Stimulated activated CD4-positive, alpha-beta T cell treated with anti-CD3 and anti-CD28 coated beads, Interleukin-12 subunit alpha, Interleukin-12 subunit beta, amount 100 ng/mL, for 4 hours (primary cell): ENCODE measurements at regions not wholly inside any gene's neighbourhood (a gene's known extent, or its start where the extent isn't known, plus 50 kb on each side); places are given as distances from the start of the nearest gene placed in this dataset.

Experiments used
- DNase-seq: peaks from one replicate; pipeline ENCODE4 v3.0.0-alpha.2; 2020

- DNase-seq = peak; percentile 31
Observed at GRCh38 chrX:39577985-39578869, 519.5 kb downstream of the BCOR start.

DNA sequence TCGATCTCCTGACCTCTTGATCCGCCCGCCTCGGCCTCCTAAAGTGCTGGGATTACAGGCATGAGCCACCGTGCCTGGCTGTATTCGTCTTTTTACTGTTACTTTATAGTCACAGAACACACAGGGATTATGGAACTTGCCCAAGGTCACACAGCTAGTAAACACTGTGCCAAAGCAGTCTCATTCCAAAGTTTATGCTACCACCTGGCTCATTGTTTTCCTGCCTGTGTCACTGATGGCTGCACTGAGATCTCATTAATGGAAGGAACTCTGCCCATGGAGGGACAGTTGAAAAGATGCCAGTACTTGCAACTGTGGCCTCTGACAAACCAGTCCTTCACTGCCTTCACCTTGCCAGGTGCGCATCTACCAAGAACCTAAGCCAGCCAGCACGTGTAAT is 517.7 kb downstream of the BCOR start:
- DNase-seq = no peak

DNA sequence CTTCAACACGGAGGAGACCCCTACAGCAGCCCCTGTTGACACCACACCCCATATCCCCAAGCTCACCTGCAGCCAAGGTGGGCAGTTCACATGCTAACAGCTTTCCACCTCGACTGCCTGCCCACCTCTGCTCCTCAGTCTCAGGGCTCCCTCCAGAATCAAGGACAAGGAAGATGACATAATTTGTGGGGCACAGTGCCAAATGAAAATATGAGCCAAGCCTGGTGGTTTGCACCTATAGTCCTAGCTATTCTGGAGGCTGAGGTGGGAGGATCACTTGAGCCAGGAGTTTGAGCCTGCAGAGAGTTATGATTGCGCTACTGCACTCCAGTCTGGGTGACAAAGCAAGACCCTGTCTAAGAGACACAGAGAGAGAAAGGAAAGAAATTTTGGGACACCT is 516.3 kb downstream of the BCOR start:
- DNase-seq = no peak

- DNase-seq = no peak
Observed at GRCh38 chrX:39582091-39582490, 515.7 kb downstream of the BCOR start.

GRCh38 chrX:39582976-39583375 is 514.8 kb downstream of the BCOR start:
- DNase-seq = no peak

DNA sequence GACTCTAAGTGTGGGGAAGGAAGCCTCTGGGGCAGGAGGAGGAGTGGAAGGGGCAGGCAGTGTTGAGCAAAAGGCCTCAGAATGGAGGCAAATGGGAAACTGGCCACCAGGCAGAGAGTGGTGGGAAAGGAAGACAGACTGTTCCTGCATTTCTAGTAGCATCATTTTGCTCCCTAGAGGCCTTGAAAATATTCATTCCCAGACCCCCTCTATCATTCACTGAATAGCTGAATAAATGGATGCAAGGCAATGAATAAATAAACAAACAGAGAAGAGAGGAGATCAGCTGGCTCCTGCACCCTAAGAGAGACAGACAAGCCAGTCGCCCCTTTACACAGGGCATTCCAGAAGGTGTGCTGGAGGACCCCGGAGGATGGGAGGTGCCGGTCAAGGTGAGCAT is 511.9 kb downstream of the BCOR start:
- DNase-seq = no peak

DNA sequence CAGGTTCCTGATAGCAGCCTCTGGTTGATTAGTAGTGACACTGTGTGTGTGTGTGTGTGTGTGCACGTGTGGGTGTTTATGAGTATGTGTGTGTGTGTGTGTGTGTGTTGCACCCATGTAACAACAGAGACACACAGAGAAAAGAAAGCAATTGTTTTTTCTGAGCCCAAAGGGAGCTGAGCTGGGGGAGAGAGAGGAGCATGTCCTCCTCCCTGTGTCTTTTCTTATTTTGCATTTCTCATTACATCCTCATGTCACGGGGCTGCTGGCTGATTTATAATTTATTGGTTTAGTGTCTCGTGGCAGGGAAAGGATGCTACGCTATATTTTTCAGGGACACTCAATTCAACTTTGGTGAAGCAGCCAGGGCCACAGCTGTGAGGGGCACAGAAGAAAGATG is 511.4 kb downstream of the BCOR start:
- no peak for DNase-seq

GRCh38 chrX:39591099-39591498 is 506.7 kb downstream of the BCOR start:
- no peak for DNase-seq

DNA sequence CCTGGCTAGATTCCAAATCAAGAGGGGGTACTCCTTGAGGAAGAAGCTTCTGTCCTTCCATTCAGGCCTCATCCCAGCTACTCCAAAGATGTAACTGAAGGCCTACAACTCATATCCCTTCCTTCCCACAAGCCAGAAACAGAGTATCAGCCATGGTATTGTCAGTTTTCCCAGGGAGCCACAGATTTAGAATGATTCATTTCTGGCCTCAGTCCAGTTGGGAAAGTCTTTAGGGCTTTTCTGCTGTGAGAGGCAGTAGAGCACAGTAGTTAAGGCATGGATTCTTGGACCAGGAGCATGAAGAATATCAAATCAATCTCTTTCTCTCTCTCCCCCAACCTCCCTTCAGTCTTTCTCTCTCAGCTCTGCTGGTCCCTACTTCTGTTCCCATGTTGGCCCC is 505.0 kb downstream of the BCOR start:
- no peak for DNase-seq

DNA sequence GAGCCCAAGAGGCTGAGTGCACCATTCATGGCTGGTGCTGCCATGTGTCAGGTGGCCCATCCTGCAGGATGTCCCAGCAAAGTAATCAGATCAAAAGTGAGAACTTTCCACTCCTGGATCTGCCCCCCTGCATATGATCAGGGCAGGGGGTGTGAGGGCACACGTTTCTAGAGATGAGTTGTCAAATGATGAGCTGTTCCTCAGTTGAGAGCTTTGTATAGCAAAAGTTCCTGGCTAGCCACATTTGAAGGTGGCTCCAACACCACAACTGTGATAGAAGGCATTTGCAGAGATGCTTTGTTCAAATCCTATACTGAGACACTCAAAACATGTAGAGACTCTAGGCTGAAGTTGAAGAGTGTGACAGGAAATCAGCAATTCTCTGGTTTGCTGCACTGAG is 501.8 kb downstream of the BCOR start:
- no peak for DNase-seq

GRCh38 chrX:39596437-39596836 is 501.3 kb downstream of the BCOR start:
- DNase-seq = no peak

GRCh38 chrX:39599339-39599738 is 498.4 kb downstream of the BCOR start:
- DNase-seq = no peak

DNA sequence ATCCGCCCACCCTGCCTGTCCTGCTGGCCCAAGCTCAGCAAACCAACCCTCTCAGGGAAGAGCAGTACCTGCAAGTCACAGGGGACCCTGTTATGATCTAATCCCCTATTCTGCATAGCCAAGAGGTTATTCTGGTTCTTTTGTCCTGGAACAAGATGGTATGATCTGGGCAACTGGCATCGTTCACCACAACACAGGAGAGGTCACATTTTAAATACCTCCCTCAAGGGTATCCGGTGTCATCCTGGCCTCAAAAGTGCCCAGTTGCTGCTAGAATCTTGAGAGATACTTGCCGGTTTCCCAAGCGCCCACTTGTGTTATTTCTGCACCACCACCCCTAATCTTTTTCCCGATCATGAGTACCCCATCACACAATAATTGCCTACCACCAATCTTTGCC is 497.5 kb downstream of the BCOR start:
- DNase-seq = no peak

DNA sequence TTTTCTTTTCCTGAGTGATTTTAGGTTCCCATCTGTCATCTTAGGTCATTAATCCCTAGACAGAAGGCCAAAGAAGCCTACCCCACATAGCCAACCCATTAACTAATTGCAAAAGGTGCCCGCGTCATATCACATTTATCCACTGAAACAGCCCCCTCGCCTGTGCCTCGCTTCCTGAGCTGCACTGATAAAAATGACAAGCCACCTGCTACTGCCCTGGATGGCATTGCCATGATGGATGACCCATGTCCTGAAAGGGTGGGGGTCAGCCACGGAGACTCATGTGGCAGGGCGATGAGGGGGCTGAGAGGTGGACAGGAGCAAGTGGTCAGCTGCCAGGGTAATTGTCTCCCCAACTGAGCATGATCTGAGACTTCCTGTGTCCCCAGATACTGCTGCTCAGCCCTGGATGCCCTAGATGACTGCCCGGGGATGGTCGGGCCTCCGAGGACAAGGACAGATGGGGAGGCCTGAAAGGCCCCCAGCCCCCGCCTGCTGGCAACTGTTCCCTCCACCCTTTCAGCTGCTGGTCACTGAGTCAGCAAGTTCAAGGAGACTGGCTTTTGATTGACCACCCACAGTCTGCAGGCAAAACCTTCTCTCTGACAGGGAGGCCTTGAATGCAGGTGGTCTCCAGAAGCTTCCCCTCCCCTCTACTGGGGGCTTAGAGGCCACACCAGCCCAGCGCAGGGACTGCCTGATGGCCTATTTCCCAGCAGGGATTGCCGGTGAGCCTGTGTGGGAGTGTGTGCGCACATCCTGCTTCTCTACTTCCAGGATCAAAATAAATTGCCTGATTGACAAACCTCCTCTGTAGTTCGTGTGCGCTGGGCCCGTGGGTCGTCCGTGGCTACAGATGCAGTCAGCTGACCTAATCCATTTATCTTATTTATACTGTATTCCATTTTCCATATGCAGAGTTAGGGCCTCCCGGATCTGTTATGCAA is 496.3 kb downstream of the BCOR start:
- no peak for DNase-seq

DNA sequence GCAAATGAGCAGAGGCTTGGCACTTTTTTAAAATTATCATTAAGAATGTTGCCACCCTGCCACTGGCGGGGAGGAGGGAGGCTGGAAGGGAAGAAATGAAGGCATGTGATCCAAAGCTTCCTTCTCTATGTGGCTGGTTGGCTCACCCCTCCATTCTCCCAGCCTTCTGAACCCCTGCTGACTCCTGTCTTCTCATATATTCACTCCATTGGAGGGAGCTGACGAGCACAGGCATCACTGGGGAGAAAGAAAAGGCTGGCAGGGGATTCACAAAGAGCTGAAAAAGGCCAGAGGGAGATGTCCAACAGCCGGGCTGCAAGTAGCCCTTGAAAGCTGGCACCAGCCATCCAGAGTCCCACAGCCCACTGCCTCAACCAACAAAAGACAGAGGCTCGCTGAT is 495.6 kb downstream of the BCOR start:
- no peak for DNase-seq

DNA sequence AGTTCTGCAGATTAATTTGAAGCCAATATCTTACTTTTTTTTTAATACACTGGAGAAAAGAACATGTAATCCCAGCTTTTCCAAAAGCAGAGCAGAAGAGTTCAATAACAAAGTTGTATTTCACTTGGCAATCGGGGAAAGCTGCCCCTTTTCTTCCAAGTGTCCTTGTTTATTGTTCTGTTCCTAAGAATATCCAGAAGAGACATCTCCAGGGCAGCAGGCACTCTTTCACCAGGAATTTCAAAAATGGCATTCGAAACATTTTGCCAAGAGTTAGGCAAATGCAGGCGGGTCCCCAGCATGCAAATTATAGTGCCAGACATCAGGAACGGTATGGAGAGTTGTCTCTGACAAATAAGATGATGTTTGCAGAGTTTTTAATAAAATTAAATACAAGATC is 494.5 kb downstream of the BCOR start:
- DNase-seq = no peak

DNA sequence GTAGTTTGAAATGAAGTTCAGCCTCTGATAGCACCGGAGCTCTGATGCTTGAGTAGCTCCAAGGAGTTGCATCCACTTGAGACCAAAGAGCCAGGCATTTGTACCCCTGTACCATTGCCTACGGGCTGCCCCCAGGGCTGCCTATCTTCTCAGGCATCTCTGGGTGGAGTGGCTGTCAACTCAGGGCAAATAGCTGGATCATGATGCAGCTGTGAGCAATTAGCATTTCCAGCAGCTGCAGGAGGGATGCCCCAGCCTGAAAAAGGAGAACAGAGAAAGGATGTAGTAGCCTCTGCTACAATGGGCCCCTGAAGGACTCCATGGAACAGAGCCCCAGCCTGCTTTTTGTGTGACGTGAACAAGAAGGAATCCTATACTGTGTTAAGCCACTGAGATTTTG is 492.6 kb downstream of the BCOR start:
- DNase-seq = no peak

- DNase-seq = no peak
Observed at GRCh38 chrX:39605866-39606265, 491.9 kb downstream of the BCOR start.

DNA sequence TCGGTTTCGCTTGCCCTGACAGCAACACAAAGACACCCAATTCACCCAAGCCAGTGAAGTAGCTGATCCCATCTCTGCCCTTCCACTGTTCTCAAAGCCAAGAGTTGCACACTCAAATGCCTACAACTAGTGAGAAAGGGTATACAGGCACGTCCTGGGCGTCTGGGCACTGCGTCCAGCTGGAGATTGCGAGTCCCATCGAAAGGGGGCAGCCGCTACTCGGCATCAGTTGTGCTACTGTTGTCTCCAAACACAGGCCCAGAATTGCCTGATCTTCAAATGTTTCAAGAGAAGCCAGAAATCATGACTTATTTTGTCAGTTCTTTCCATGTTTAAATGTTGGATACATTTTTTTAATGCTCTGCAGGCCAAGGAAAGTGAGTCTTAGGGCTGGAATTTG is 487.8 kb downstream of the BCOR start:
- no peak for DNase-seq

- DNase-seq = no peak
Observed at GRCh38 chrX:39611468-39611867, 486.3 kb downstream of the BCOR start.

- peak; percentile 24 for DNase-seq
Observed at GRCh38 chrX:39613482-39613995, 484.2 kb downstream of the BCOR start.

- peak; percentile 63 for DNase-seq
Observed at GRCh38 chrX:39613997-39614679, 483.6 kb downstream of the BCOR start.

DNA sequence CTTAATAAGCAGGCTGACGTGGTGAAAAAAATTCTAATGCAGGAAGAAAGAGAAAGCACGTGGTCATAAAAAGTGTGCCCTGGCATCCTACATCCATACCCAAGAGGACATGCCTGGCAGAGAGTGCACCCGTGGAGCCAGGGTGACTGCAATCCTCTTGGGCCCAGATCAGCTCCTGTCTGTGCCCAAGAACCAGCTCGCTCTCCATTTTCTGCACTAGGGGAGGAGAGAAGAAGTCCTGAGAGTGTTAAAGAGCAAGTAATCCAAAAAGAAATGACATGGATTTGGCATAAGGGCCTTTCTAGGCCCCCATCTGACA is 483.1 kb downstream of the BCOR start:
- DNase-seq = peak; percentile 3
